Panc1 (cell line): ENCODE measurements at regions not wholly inside any gene's neighbourhood (a gene's known extent, or its start where the extent isn't known, plus 50 kb on each side); places are given as distances from the start of the nearest gene placed in this dataset.

ENCODE experiments used
- ATAC-seq: fragments of 200-7000 bp; cut with Tn5 transposase; 2 replicates; pipeline ENCODE4 v1.9.1; 2020; ENCODE audit warnings: mild to moderate bottlenecking, moderate library complexity
- BruUV-seq: library from RNA; stranded (reverse); fragments of 400-500 nt; replicated peaks from 2 replicates; lab custom pipeline; 2021; lab: Mats Ljungman, UMichigan
- CTCF ChIA-PET: fragments of 300-600 bp; sonication (Branson Sonifier 250); formaldehyde crosslinking; loops from one replicate; lab custom pipeline; 2022; ENCODE audit warnings: antibody characterized with exemption; lab: Charles Lee
- POLR2A ChIA-PET: fragments of 300-600 bp; sonication (Branson Sonifier 250); formaldehyde crosslinking; loops from one replicate; lab custom pipeline; 2022; ENCODE audit warnings: antibody characterized with exemption; lab: Charles Lee
- DNase-seq: peaks from one replicate; pipeline ENCODE4 v3.0.0-alpha.2; 2010; ENCODE audit warnings: low read depth, low spot score
- H3K27ac ChIP-seq: 2 replicates; pipeline ENCODE4 v1.5.1; 2011; ENCODE audit warnings: mild to moderate bottlenecking, low read length, inconsistent platforms
- H3K27me3 ChIP-seq: fragments of 200-500 bp; sonication (Bioruptor generic); 2 replicates; pipeline ENCODE4 v1.6.0; 2014; ENCODE audit warnings: low read length, inconsistent platforms; ENCODE audit not compliant: control insufficient read depth, insufficient read depth
- H3K36me3 ChIP-seq: fragments of 200-500 bp; sonication (Bioruptor generic); 2 replicates; pipeline ENCODE4 v1.5.1; 2014; ENCODE audit warnings: inconsistent platforms, mild to moderate bottlenecking, low read length, moderate library complexity; ENCODE audit not compliant: control insufficient read depth, insufficient read depth
- H3K4me1 ChIP-seq: 2 replicates; pipeline ENCODE4 v1.5.1; 2011; ENCODE audit warnings: inconsistent platforms, mild to moderate bottlenecking, low read length, moderate library complexity; ENCODE audit not compliant: control insufficient read depth, insufficient read depth
- H3K4me3 ChIP-seq, 2 experiments: 2 replicates each; pipeline ENCODE4 v1.5.1; 2011 to 2012; ENCODE audit warnings: low read depth in 2 of 2, low read length in 2 of 2, mild to moderate bottlenecking in 2 of 2, inconsistent platforms in 1 of 2, moderate library complexity in 1 of 2
- H3K9me3 ChIP-seq: fragments of 200-500 bp; sonication (Bioruptor generic); 2 replicates; pipeline ENCODE4 v1.5.1; 2014; ENCODE audit warnings: low read depth, mild to moderate bottlenecking, inconsistent platforms, low read length, moderate library complexity; ENCODE audit not compliant: control insufficient read depth, insufficient read depth
- POLR2AphosphoS5 ChIP-seq: IDR thresholded peaks from 2 replicates; pipeline ENCODE4 v1.6.1; 2012; ENCODE audit warnings: mild to moderate bottlenecking, low read depth, low read length, moderate library complexity
- SIN3A ChIP-seq: IDR thresholded peaks from 2 replicates; pipeline ENCODE4 v1.6.1; 2012; ENCODE audit warnings: low read depth, mild to moderate bottlenecking, low read length, moderate library complexity, borderline replicate concordance; ENCODE audit not compliant: insufficient read depth
- TCF7L2 ChIP-seq: IDR thresholded peaks from 2 replicates; pipeline ENCODE4 v1.6.1; 2011; ENCODE audit warnings: mild to moderate bottlenecking, low read depth, low read length, inconsistent platforms
- in situ Hi-C: cut with HindIII; loops from 2 replicates; pipeline ENCODE4 v1.10.0; 2016; ENCODE audit warnings: low sequenced_read_pairs, low pct_unique_long_range_greater_than_20kb
- intact Hi-C: fragments of 100-400 bp; cut with micrococcal nuclease; formaldehyde crosslinking; loops from one replicate; pipeline ENCODE4 v1.10.0; 2022; ENCODE audit not compliant: unreplicated experiment
- TF ChIP-seq, protein P1 (sequence below): fragments of 450-650 bp; IDR thresholded peaks from 2 replicates; pipeline ENCODE4 v1.5.1; 2017; ENCODE audit warnings: mild to moderate bottlenecking
- TF ChIP-seq, protein P2 (sequence below), 2 experiments: IDR thresholded peaks; 2 replicates each; pipeline ENCODE4 v1.6.1; 2011 to 2012; ENCODE audit warnings: low read depth in 2 of 2, control low read depth in 1 of 2, low read length in 1 of 2, mild to moderate bottlenecking in 1 of 2, moderate library complexity in 1 of 2; ENCODE audit not compliant: insufficient read depth in 1 of 2

GRCh38 chr12:118534003-118534402 lies 157.6 kb downstream of the SUDS3 start:
- no peak for TF ChIP-seq POLR2AphosphoS5
- TF ChIP-seq TCF7L2: no peak
- no peak for TF ChIP-seq SIN3A
- TF ChIP-seq, protein P1, sequence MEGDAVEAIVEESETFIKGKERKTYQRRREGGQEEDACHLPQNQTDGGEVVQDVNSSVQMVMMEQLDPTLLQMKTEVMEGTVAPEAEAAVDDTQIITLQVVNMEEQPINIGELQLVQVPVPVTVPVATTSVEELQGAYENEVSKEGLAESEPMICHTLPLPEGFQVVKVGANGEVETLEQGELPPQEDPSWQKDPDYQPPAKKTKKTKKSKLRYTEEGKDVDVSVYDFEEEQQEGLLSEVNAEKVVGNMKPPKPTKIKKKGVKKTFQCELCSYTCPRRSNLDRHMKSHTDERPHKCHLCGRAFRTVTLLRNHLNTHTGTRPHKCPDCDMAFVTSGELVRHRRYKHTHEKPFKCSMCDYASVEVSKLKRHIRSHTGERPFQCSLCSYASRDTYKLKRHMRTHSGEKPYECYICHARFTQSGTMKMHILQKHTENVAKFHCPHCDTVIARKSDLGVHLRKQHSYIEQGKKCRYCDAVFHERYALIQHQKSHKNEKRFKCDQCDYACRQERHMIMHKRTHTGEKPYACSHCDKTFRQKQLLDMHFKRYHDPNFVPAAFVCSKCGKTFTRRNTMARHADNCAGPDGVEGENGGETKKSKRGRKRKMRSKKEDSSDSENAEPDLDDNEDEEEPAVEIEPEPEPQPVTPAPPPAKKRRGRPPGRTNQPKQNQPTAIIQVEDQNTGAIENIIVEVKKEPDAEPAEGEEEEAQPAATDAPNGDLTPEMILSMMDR: no peak
- TF ChIP-seq, protein P2, sequence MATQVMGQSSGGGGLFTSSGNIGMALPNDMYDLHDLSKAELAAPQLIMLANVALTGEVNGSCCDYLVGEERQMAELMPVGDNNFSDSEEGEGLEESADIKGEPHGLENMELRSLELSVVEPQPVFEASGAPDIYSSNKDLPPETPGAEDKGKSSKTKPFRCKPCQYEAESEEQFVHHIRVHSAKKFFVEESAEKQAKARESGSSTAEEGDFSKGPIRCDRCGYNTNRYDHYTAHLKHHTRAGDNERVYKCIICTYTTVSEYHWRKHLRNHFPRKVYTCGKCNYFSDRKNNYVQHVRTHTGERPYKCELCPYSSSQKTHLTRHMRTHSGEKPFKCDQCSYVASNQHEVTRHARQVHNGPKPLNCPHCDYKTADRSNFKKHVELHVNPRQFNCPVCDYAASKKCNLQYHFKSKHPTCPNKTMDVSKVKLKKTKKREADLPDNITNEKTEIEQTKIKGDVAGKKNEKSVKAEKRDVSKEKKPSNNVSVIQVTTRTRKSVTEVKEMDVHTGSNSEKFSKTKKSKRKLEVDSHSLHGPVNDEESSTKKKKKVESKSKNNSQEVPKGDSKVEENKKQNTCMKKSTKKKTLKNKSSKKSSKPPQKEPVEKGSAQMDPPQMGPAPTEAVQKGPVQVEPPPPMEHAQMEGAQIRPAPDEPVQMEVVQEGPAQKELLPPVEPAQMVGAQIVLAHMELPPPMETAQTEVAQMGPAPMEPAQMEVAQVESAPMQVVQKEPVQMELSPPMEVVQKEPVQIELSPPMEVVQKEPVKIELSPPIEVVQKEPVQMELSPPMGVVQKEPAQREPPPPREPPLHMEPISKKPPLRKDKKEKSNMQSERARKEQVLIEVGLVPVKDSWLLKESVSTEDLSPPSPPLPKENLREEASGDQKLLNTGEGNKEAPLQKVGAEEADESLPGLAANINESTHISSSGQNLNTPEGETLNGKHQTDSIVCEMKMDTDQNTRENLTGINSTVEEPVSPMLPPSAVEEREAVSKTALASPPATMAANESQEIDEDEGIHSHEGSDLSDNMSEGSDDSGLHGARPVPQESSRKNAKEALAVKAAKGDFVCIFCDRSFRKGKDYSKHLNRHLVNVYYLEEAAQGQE (IDR thresholded peaks at IDR 0.05; ENCODE audit: insufficient read depth in 1 of 2, low read depth in 2 of 2, low read length in 1 of 2): no peak
- Histone ChIP-seq H3K9me3 (no peaks in the 10 kb centered on the region), H3K4me1 (no peaks in the 10 kb centered on the region; the same call in 1 of the 2 replicates), H3K27ac (no peak overlapping the region), H3K36me3 (no peaks in the 10 kb centered on the region), H3K27me3 (peaks cover 7% of the 10 kb centered on the region; the same call in 1 of the 2 replicates), H3K4me3 (no peak overlapping the region)
- ChIA-PET POLR2A (no interaction called here), CTCF (no interaction called here)
- in situ Hi-C loops: no loop called here
- intact Hi-C loops: no loop called here
- ATAC-seq (no peak), DNase-seq (no peak)
- BruUV-seq: no TSS peak

DNA sequence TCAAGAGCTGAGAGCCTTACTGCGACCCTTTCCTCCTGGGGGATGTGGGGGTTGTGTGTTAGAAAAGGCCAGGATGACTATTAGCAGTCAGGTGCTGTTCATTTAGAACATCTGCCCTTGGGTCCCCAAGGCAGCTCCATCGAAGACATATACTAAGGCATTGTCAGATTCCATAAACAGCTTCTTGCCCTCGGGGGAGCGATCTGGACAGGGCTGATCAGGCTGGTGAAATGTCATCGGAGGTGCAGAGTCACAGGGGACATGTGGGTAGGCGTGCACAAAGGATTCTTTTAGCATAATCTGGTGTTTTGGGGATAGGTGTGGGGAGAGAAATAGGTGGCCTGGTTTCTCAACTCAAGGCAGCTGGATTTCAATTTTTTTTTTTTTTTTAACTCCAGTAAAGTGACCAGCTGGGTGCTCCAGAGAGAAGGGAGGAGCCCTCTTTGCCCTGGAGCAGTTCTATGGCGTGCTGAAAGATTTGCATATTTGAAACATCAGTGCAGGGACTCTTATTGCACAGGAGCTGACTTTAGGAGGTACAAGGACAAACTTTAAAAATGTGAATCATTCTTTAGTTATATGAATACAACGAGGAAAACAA lies 160.1 kb downstream of the SUDS3 start:
- H3K27me3 ChIP-seq: peaks cover 2% of the 10 kb centered on the region; the same call in 1 of the 2 replicates
- BruUV-seq: no TSS peak
- in situ Hi-C loops: no loop called here
- DNase-seq (no peak), ATAC-seq (no peak)
- ChIA-PET CTCF (no interaction called here), POLR2A (no interaction called here)
- H3K36me3 ChIP-seq: no peaks in the 10 kb centered on the region
- H3K4me3 ChIP-seq: no peak overlapping the region
- intact Hi-C loops: no loop called here
- TF ChIP-seq, protein P1: no peak
- TF ChIP-seq, protein P2 (IDR thresholded peaks at IDR 0.05; ENCODE audit: insufficient read depth in 1 of 2, low read depth in 2 of 2, low read length in 1 of 2): no peak
- TF ChIP-seq TCF7L2: no peak
- TF ChIP-seq POLR2AphosphoS5: no peak
- no peak for TF ChIP-seq SIN3A
- H3K9me3 ChIP-seq: no peaks in the 10 kb centered on the region
- no peaks in the 10 kb centered on the region; the same call in 1 of the 2 replicates for H3K4me1 ChIP-seq
- no peak overlapping the region for H3K27ac ChIP-seq
